HepG2 (cell line): ENCODE measurements at regions not wholly inside any gene's neighbourhood (a gene's known extent, or its start where the extent isn't known, plus 50 kb on each side); places are given as distances from the start of the nearest gene placed in this dataset.

Source experiments
- ATAC-seq: fragments of 200-7000 bp; cut with Tn5 transposase; 3 replicates; pipeline ENCODE4 v1.9.1; 2020; ENCODE audit warnings: mild to moderate bottlenecking, moderate library complexity
- BruUV-seq: library from RNA; stranded (reverse); fragments of 400-500 nt; replicated peaks from 2 replicates; lab custom pipeline; 2021; lab: Mats Ljungman, UMichigan
- CTCF ChIA-PET: fragments of 300-600 bp; formaldehyde crosslinking; extraction: SDS; loops from one replicate; lab custom pipeline; 2021; ENCODE audit warnings: low total read pairs, inconsistent platforms, low intra/inter-chr PET ratio; lab: Yijun Ruan, JAX
- POLR2A ChIA-PET: fragments of 350-600 bp; sonication (Branson Sonifier 250); formaldehyde crosslinking; loops from one replicate; lab custom pipeline; 2020; ENCODE audit warnings: antibody characterized with exemption, inconsistent platforms; lab: Yijun Ruan, JAX
- DNase-seq: peaks from one replicate; pipeline ENCODE4 v3.0.0-alpha.2; 2015; ENCODE audit warnings: low spot score
- FAIRE-seq: peaks from 3 replicates; lab custom pipeline; 2011; peaks lifted over from hg19 to GRCh38; lab: Jason Lieb, UNC
- H2AFZ ChIP-seq: one replicate; pipeline ENCODE4 v1.6.1; 2011; ENCODE audit warnings: low read length, inconsistent platforms
- H3K27ac ChIP-seq: fragments of 300-600 bp; 3 replicates; pipeline ENCODE4 v1.8.0; 2011; ENCODE audit warnings: mixed run types, mild to moderate bottlenecking, mixed read lengths, low read length, inconsistent platforms; ENCODE audit not compliant: insufficient read depth; ENCODE audit errors: extremely low read length
- H3K27me3 ChIP-seq, 2 experiments: fragments of 200-600 bp in 1 of 2; 2 replicates in 1 of 2; 3 replicates in 1 of 2; pipeline versions ENCODE4 v1.6.0 to v1.8.0; 2011; ENCODE audit warnings: low read length in 2 of 2, mild to moderate bottlenecking in 2 of 2, moderate library complexity in 2 of 2, inconsistent platforms in 1 of 2; ENCODE audit not compliant: insufficient read depth in 2 of 2, control insufficient read depth in 1 of 2
- H3K36me3 ChIP-seq, 2 experiments: fragments of 200-600 bp in 1 of 2; replicated peaks in 1 of 2; 2 replicates in 1 of 2; 3 replicates in 1 of 2; pipeline versions ENCODE4 v1.5.1 to v1.8.0; 2011; ENCODE audit warnings: low read length in 2 of 2, inconsistent platforms in 1 of 2; ENCODE audit not compliant: insufficient read depth in 2 of 2, control insufficient read depth in 1 of 2
- H3K4me1 ChIP-seq: 2 replicates; pipeline ENCODE4 v1.5.1; 2012; ENCODE audit warnings: low read length, inconsistent platforms; ENCODE audit not compliant: insufficient read depth
- H3K4me2 ChIP-seq: 2 replicates; pipeline ENCODE4 v1.6.0; 2011; ENCODE audit warnings: low read depth, low read length, inconsistent platforms
- H3K4me3 ChIP-seq, 3 experiments: fragments of 200-600 bp in 1 of 3; sonication (generic), shearing (Covaris generic) in 1 of 3; replicated peaks in 1 of 3; 2 replicates each; pipeline ENCODE4 v1.5.1; 2011 to 2016; ENCODE audit warnings: low read length in 3 of 3, inconsistent platforms in 2 of 3, low read depth in 2 of 3, mild to moderate bottlenecking in 2 of 3, control low read depth in 1 of 3, mixed read lengths in 1 of 3; ENCODE audit not compliant: insufficient read depth in 1 of 3
- H3K79me2 ChIP-seq: one replicate; pipeline ENCODE4 v1.6.1; 2011; ENCODE audit warnings: low read length, inconsistent platforms; ENCODE audit not compliant: insufficient read depth
- H3K9ac ChIP-seq: 2 replicates; pipeline ENCODE4 v1.6.0; 2011; ENCODE audit warnings: mild to moderate bottlenecking, low read depth, low read length, inconsistent platforms; ENCODE audit not compliant: insufficient read depth
- H3K9me3 ChIP-seq: 2 replicates; pipeline ENCODE4 v1.5.1; 2012; ENCODE audit warnings: mild to moderate bottlenecking, low read length
- H4K20me1 ChIP-seq: 2 replicates; pipeline ENCODE4 v1.6.0; 2011; ENCODE audit warnings: inconsistent platforms, mild to moderate bottlenecking, low read length, moderate library complexity; ENCODE audit not compliant: insufficient read depth
- ARHGAP35 ChIP-seq: sonication (generic); formaldehyde crosslinking; IDR thresholded peaks from 2 replicates; pipeline ENCODE4 v1.9.0; 2022; ENCODE audit warnings: mild to moderate bottlenecking, inconsistent platforms, moderate library complexity, missing genetic modification reagents, borderline replicate concordance
- GMEB2 ChIP-seq: IDR thresholded peaks from 2 replicates; pipeline ENCODE4 v1.6.1; 2016; ENCODE audit warnings: missing biosample characterization, missing genetic modification reagents, low read depth
- HOXA3 ChIP-seq: sonication (generic); formaldehyde crosslinking; IDR thresholded peaks from 2 replicates; pipeline ENCODE4 v1.5.0; 2020; ENCODE audit warnings: missing genetic modification reagents
- JARID2 ChIP-seq: sonication (generic); formaldehyde crosslinking; IDR thresholded peaks from 2 replicates; pipeline ENCODE4 v1.8.1; 2023; ENCODE audit warnings: missing genetic modification reagents, inconsistent platforms; ENCODE audit not compliant: insufficient replicate concordance
- KLF13 ChIP-seq: sonication (generic); formaldehyde crosslinking; IDR thresholded peaks from 2 replicates; pipeline ENCODE4 v1.4.0; 2020; ENCODE audit warnings: mild to moderate bottlenecking, missing genetic modification reagents
- MZF1 ChIP-seq: sonication (generic); formaldehyde crosslinking; IDR thresholded peaks from 2 replicates; pipeline ENCODE4 v1.8.1; 2023; ENCODE audit warnings: mild to moderate bottlenecking, missing genetic modification reagents, borderline replicate concordance
- SMAD3 ChIP-seq: sonication (generic); formaldehyde crosslinking; IDR thresholded peaks from 2 replicates; pipeline ENCODE4 v1.4.0; 2020; ENCODE audit warnings: missing genetic modification reagents
- TARDBP ChIP-seq: sonication (generic); formaldehyde crosslinking; IDR thresholded peaks from 2 replicates; pipeline ENCODE4 v1.8.0; 2022; ENCODE audit warnings: mild to moderate bottlenecking, missing genetic modification reagents
- ZBTB38 ChIP-seq: sonication (generic); formaldehyde crosslinking; IDR thresholded peaks from 2 replicates; pipeline ENCODE4 v1.5.1; 2020; ENCODE audit warnings: mild to moderate bottlenecking, missing genetic modification reagents
- ZBTB7B ChIP-seq: sonication (generic); formaldehyde crosslinking; IDR thresholded peaks from 2 replicates; pipeline ENCODE4 v1.4.0; 2020; ENCODE audit warnings: missing genetic modification reagents
- ZC3H4 ChIP-seq: sonication (generic); formaldehyde crosslinking; IDR thresholded peaks from 2 replicates; pipeline ENCODE4 v1.4.0; 2020; ENCODE audit warnings: missing genetic modification reagents, borderline replicate concordance
- ZFP37 ChIP-seq: sonication (generic); formaldehyde crosslinking; IDR thresholded peaks from 2 replicates; pipeline ENCODE4 v1.4.0; 2020; ENCODE audit warnings: missing genetic modification reagents, borderline replicate concordance
- ZFYVE20 ChIP-seq: sonication (generic); formaldehyde crosslinking; IDR thresholded peaks from 2 replicates; pipeline ENCODE4 v1.8.0; 2023; ENCODE audit warnings: low read depth, mild to moderate bottlenecking, moderate library complexity, missing genetic modification reagents, borderline replicate concordance
- ZNF333 ChIP-seq: sonication (generic); formaldehyde crosslinking; IDR thresholded peaks from 2 replicates; pipeline ENCODE4 v1.4.0; 2020; ENCODE audit warnings: mild to moderate bottlenecking, missing genetic modification reagents, borderline replicate concordance
- ZNF343 ChIP-seq: sonication (generic); formaldehyde crosslinking; IDR thresholded peaks from 2 replicates; pipeline ENCODE4 v1.4.0; 2020; ENCODE audit warnings: mild to moderate bottlenecking, missing genetic modification reagents
- ZNF446 ChIP-seq: sonication (generic); formaldehyde crosslinking; IDR thresholded peaks from 2 replicates; pipeline ENCODE4 v1.5.0; 2020; ENCODE audit warnings: mild to moderate bottlenecking, missing genetic modification reagents
- ZNF674 ChIP-seq: sonication (generic); formaldehyde crosslinking; IDR thresholded peaks from 2 replicates; pipeline ENCODE4 v1.5.0; 2020; ENCODE audit warnings: low read depth, mild to moderate bottlenecking, missing genetic modification reagents
- ZNF772 ChIP-seq: sonication (generic); formaldehyde crosslinking; IDR thresholded peaks from 2 replicates; pipeline ENCODE4 v1.5.0; 2020; ENCODE audit warnings: mild to moderate bottlenecking, missing genetic modification reagents
- WGBS: methylation state at CpG from one replicate; pipeline ENCODE4 v1.1.6; 2017; ENCODE audit warnings: low lambda C conversion rate; 5-methylcytosine and 5-hydroxymethylcytosine counted together
- in situ Hi-C: cut with HindIII; loops from 2 replicates; pipeline ENCODE4 v1.10.0; 2017; ENCODE audit warnings: low pct_unique_long_range_greater_than_20kb; ENCODE audit not compliant: extremely low pct_ligation_motif_present
- intact Hi-C: fragments of 100-400 bp; cut with micrococcal nuclease; formaldehyde crosslinking; loops from one replicate; pipeline ENCODE4 v1.10.0; 2022; ENCODE audit not compliant: unreplicated experiment

- POLR2A ChIA-PET = no interaction called here
- 7% methylated on average over 3 of the region's 3 CpGs for WGBS
- BruUV-seq = no TSS peak
- Histone ChIP-seq H4K20me1 (no peaks in the 10 kb centered on the region), H3K27me3 (no peaks in the 10 kb centered on the region), H3K9ac (no peak overlapping the region), H3K9me3 (peaks cover 76% of the 10 kb centered on the region), H3K36me3 (no peaks in the 10 kb centered on the region), H2AFZ (no peak overlapping the region), H3K79me2 (no peaks in the 10 kb centered on the region), H3K27ac (no peak overlapping the region), H3K4me1 (no peaks in the 10 kb centered on the region), H3K4me3 (no peak overlapping the region), H3K4me2 (no peak overlapping the region)
- intact Hi-C loops = no loop called here
- in situ Hi-C loops = no loop called here
- CTCF ChIA-PET = no interaction called here
- TF ChIP-seq HOXA3 (no peak), ZBTB38 (no peak), ZBTB7B (CRISPR knock-in tag) (no peak), ZC3H4 (CRISPR knock-in tag) (no peak), ZNF674 (CRISPR knock-in tag) (no peak), SMAD3 (CRISPR knock-in tag) (no peak), ZFYVE20 (CRISPR knock-in tag) (no peak), JARID2 (no peak), KLF13 (CRISPR knock-in tag) (no peak), TARDBP (CRISPR knock-in tag) (no peak), ZNF343 (CRISPR knock-in tag) (no peak), MZF1 (no peak), ZNF772 (CRISPR knock-in tag) (no peak), GMEB2 (CRISPR knock-in tag) (no peak), ARHGAP35 (CRISPR knock-in tag) (no peak), ZFP37 (CRISPR knock-in tag) (no peak), ZNF333 (CRISPR knock-in tag) (no peak), ZNF446 (CRISPR knock-in tag) (no peak)
- DNase-seq (no peak), FAIRE-seq (no peak), ATAC-seq (no peak)
These were observed 889.3 kb upstream of the CELF2 start for GRCh38 chr10:10128387-10128786.
